KG1 (cell line): ENCODE measurements at regions not wholly inside any gene's neighbourhood (a gene's known extent, or its start where the extent isn't known, plus 50 kb on each side); places are given as distances from the start of the nearest gene placed in this dataset.

ENCODE experiments used
- DNase-seq: peaks from one replicate; lab custom pipeline; 2025; lab: John Stamatoyannopoulos, UW

- DNase-seq: no peak
Measured at GRCh38 chr2:180660881-180661685, 319.3 kb upstream of the UBE2E3 start.

GRCh38 chr2:180660207-180660606 lies 320.2 kb upstream of the UBE2E3 start:
- no peak for DNase-seq

- DNase-seq: no peak
Measured at GRCh38 chr2:180657054-180657453, 323.4 kb upstream of the UBE2E3 start.

GRCh38 chr2:180656455-180656847 lies 324.0 kb upstream of the UBE2E3 start:
- DNase-seq: no peak

GRCh38 chr2:180655842-180656454 lies 324.5 kb upstream of the UBE2E3 start:
- DNase-seq: no peak

- no peak for DNase-seq
Measured at GRCh38 chr2:180655393-180655792, 325.0 kb upstream of the UBE2E3 start.

GRCh38 chr2:180653481-180653880 lies 326.9 kb upstream of the UBE2E3 start:
- no peak for DNase-seq

GRCh38 chr2:180652794-180653193 lies 327.6 kb upstream of the UBE2E3 start:
- no peak for DNase-seq

- DNase-seq: no peak
Measured at GRCh38 chr2:180651596-180651995, 328.8 kb upstream of the UBE2E3 start.

- DNase-seq: no peak
Measured at GRCh38 chr2:180647621-180648020, 332.8 kb upstream of the UBE2E3 start.

GRCh38 chr2:180647221-180647620 lies 333.2 kb upstream of the UBE2E3 start:
- DNase-seq: no peak

- no peak for DNase-seq
Measured at GRCh38 chr2:180646756-180647155, 333.6 kb upstream of the UBE2E3 start.

GRCh38 chr2:180644709-180645108 lies 335.7 kb upstream of the UBE2E3 start:
- no peak for DNase-seq

- no peak for DNase-seq
Measured at GRCh38 chr2:180630756-180631155, 349.6 kb upstream of the UBE2E3 start.

- DNase-seq: no peak
Measured at GRCh38 chr2:180625006-180625844, 355.2 kb upstream of the UBE2E3 start.

GRCh38 chr2:180621941-180622918 lies 358.2 kb upstream of the UBE2E3 start:
- no peak for DNase-seq

GRCh38 chr2:180621366-180621765 lies 359.0 kb upstream of the UBE2E3 start:
- no peak for DNase-seq

GRCh38 chr2:180618570-180618969 lies 361.8 kb upstream of the UBE2E3 start:
- no peak for DNase-seq

- no peak for DNase-seq
Measured at GRCh38 chr2:180614776-180615175, 365.6 kb upstream of the UBE2E3 start.

- DNase-seq: no peak
Measured at GRCh38 chr2:180609626-180610340, 370.6 kb upstream of the UBE2E3 start.

GRCh38 chr2:180607514-180608049 lies 372.8 kb upstream of the UBE2E3 start:
- DNase-seq: no peak
